BJ (cell line): ENCODE measurements at regions not wholly inside any gene's neighbourhood (a gene's known extent, or its start where the extent isn't known, plus 50 kb on each side); places are given as distances from the start of the nearest gene placed in this dataset.

Source experiments
- CTCF ChIA-PET: fragments of 350-600 bp; formaldehyde crosslinking; extraction: SDS; loops from one replicate; lab custom pipeline; 2021; ENCODE audit warnings: antibody characterized with exemption, inconsistent platforms; lab: Yijun Ruan, JAX
- POLR2A ChIA-PET: fragments of 300-600 bp; sonication (Branson Sonifier 250); formaldehyde crosslinking; extraction: SDS; loops from one replicate; lab custom pipeline; 2021; ENCODE audit warnings: antibody characterized with exemption; lab: Charles Lee
- DNase-seq: peaks from one replicate; pipeline ENCODE4 v3.0.0-alpha.2; 2011; ENCODE audit warnings: low read depth
- H3K27me3 ChIP-seq: 2 replicates; pipeline ENCODE4 v1.6.0; 2011; ENCODE audit warnings: low read length; ENCODE audit not compliant: control insufficient read depth, insufficient read depth
- H3K36me3 ChIP-seq: 2 replicates; pipeline ENCODE4 v1.5.1; 2011; ENCODE audit warnings: low read length; ENCODE audit not compliant: control insufficient read depth, insufficient read depth
- H3K4me3 ChIP-seq: 2 replicates; pipeline ENCODE4 v1.5.1; 2011; ENCODE audit warnings: low read depth, mild to moderate bottlenecking, control low read depth, low read length
- CTCF ChIP-seq: IDR thresholded peaks from 2 replicates; pipeline ENCODE4 v1.5.1; 2011; ENCODE audit warnings: low read depth, mild to moderate bottlenecking, control low read depth, inconsistent platforms, low read length, moderate library complexity; ENCODE audit not compliant: insufficient read depth

GRCh38 chr1:201761871-201762270, 67.1 kb upstream of the IPO9 start:
- H3K36me3 ChIP-seq, result no peaks in the 10 kb centered on the region
- no peak for DNase-seq
- TF ChIP-seq CTCF, result no peak
- ChIA-PET POLR2A (no interaction called here), CTCF (interaction anchor here (1.0 to 9.2 kb wide), 3 partner anchors 25 to 51 kb away, joined by 3 to 51 read pairs (median 15); no protein-coding TSS in a partner anchor)
- H3K27me3 ChIP-seq, result no peaks in the 10 kb centered on the region
- no peak overlapping the region for H3K4me3 ChIP-seq

GRCh38 chr1:201762381-201762780, 66.6 kb upstream of the IPO9 start:
- ChIA-PET CTCF (interaction anchor here (1.0 to 9.2 kb wide), 5 partner anchors 13 to 52 kb away, joined by 3 to 51 read pairs (median 4); no protein-coding TSS in a partner anchor), POLR2A (interaction anchor here (0.8 kb wide), 1 partner anchor 9 kb away, joined by 4 read pairs; no protein-coding TSS in a partner anchor)
- no peak overlapping the region for H3K4me3 ChIP-seq
- no peaks in the 10 kb centered on the region for H3K36me3 ChIP-seq
- no peaks in the 10 kb centered on the region for H3K27me3 ChIP-seq
- no peak for DNase-seq
- TF ChIP-seq CTCF, result no peak

GRCh38 chr1:201763455-201764140, 65.4 kb upstream of the IPO9 start:
- CTCF ChIA-PET, result interaction anchor here (0.7 to 9.2 kb wide), 8 partner anchors 12 to 53 kb away, joined by 3 to 51 read pairs (median 4); no protein-coding TSS in a partner anchor
- DNase-seq, result no peak
- POLR2A ChIA-PET, result interaction anchor here (0.6 to 1.0 kb wide), 3 partner anchors 10 to 26 kb away, joined by 3 to 5 read pairs (median 3); no protein-coding TSS in a partner anchor
- peak; percentile 34; the same call in 1 of the 2 replicates for TF ChIP-seq CTCF
- H3K27me3 ChIP-seq, result no peaks in the 10 kb centered on the region
- no peak overlapping the region for H3K4me3 ChIP-seq
- no peaks in the 10 kb centered on the region for H3K36me3 ChIP-seq

GRCh38 chr1:201764166-201764565, 64.8 kb upstream of the IPO9 start:
- no peak for DNase-seq
- ChIA-PET CTCF (interaction anchor here (0.6 to 9.2 kb wide), 7 partner anchors 11 to 53 kb away, joined by 3 to 51 read pairs (median 3); no protein-coding TSS in a partner anchor), POLR2A (interaction anchor here (1.0 kb wide), 1 partner anchor 26 kb away, joined by 5 read pairs; no protein-coding TSS in a partner anchor)

More at GRCh38 chr1:201764166-201764565, 64.8 kb upstream of the IPO9 start:
- Histone ChIP-seq H3K27me3 (no peaks in the 10 kb centered on the region), H3K4me3 (no peak overlapping the region), H3K36me3 (no peaks in the 10 kb centered on the region)
- no peak for TF ChIP-seq CTCF
